GM23338 (cell line): ENCODE measurements at regions not wholly inside any gene's neighbourhood (a gene's known extent, or its start where the extent isn't known, plus 50 kb on each side); places are given as distances from the start of the nearest gene placed in this dataset.

Experiments used
- EZH2 ChIP-seq: fragments of 200-600 bp; sonication (generic); IDR thresholded peaks from one replicate; pipeline ENCODE4 v1.8.0; 2017; ENCODE audit warnings: antibody characterized with exemption, mild to moderate bottlenecking, low read depth; ENCODE audit not compliant: unreplicated experiment
- EZH2phosphoT487 ChIP-seq: fragments of 200-600 bp; sonication (generic); IDR thresholded peaks from one replicate; pipeline ENCODE4 v1.8.1; 2018; ENCODE audit warnings: antibody characterized with exemption; ENCODE audit not compliant: unreplicated experiment
- JUNB ChIP-seq: IDR thresholded peaks from one replicate; pipeline ENCODE4 v1.6.1; 2016; ENCODE audit warnings: antibody characterized with exemption; ENCODE audit not compliant: unreplicated experiment
- POLR2AphosphoS5 ChIP-seq: IDR thresholded peaks from 2 replicates; pipeline ENCODE4 v1.6.1; 2016; ENCODE audit warnings: antibody characterized with exemption, low read depth
- STAT1 ChIP-seq: IDR thresholded peaks from one replicate; pipeline ENCODE4 v1.6.1; 2016; ENCODE audit warnings: antibody characterized with exemption; ENCODE audit not compliant: unreplicated experiment
- ZNF114 ChIP-seq: fragments of 250-450 bp; sonication (Bioruptor Pico); IDR thresholded peaks from 2 replicates; pipeline ENCODE4 v1.5.0; 2020; ENCODE audit warnings: mild to moderate bottlenecking, moderate library complexity
- ZNF331 ChIP-seq: fragments of 250-450 bp; sonication (Bioruptor Pico); IDR thresholded peaks from 2 replicates; pipeline ENCODE4 v1.5.0; 2020; ENCODE audit warnings: low read depth, mild to moderate bottlenecking, moderate library complexity
- TF ChIP-seq, protein P1 (sequence below), 2 experiments: fragments of 200-600 bp in 1 of 2; sonication (generic) in 1 of 2; conservative IDR thresholded peaks; 2 replicates each; pipeline versions ENCODE4 v1.5.1 to v1.6.1; 2016 to 2017; ENCODE audit warnings: antibody characterized with exemption in 2 of 2, low read depth in 2 of 2, mild to moderate bottlenecking in 2 of 2, moderate library complexity in 1 of 2
- TF ChIP-seq, protein P2 (sequence below): fragments of 250-450 bp; sonication (Bioruptor Pico); IDR thresholded peaks from 2 replicates; pipeline ENCODE4 v1.5.0; 2020; ENCODE audit warnings: mild to moderate bottlenecking, moderate library complexity
- TF ChIP-seq, protein P3 (sequence below): IDR thresholded peaks from 2 replicates; pipeline ENCODE4 v1.6.1; 2016; ENCODE audit warnings: antibody characterized with exemption
- TF ChIP-seq, protein P4 (sequence below): IDR thresholded peaks from one replicate; pipeline ENCODE4 v1.6.1; 2018; ENCODE audit warnings: antibody characterized with exemption; ENCODE audit not compliant: unreplicated experiment

DNA sequence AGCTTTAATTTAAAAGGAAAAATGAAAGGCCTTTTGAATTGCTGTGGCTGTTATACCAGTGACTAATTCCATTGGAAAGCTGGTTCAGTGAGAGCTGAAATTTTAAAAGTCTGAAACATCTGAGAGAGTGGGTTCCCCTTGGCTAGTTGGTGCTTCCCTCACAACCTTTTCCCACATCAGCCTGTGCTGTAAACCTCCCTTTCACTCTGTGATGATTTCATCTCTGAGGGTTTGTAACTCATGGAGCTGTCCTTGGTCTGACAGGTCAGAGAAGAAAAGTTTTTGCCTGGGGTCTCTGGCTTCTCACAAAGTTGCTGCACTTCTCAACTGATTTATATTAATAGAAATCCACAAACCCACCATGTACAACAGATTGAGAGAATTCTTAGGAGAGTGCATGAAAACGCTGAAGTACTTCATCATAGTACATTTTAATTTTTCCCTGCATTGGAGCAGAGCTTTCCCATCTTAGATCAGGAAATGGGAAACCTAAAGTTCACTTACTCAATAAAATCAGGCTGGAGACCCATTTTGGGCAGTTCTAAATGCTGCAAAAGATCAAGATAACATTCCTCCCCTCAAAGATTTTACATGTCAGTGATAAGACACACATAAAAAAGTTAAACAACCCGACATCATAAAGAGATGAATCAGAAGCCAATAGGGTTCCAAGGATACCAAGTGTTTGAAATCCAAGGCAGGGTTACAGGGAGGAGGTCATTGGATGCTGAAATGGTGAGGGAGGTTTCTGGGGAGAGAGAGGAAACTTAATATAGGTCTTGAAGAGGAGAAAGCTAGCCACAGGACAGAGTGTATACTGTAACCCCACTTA, 157.0 kb upstream of the MKLN1 start:
- TF ChIP-seq, protein P1, sequence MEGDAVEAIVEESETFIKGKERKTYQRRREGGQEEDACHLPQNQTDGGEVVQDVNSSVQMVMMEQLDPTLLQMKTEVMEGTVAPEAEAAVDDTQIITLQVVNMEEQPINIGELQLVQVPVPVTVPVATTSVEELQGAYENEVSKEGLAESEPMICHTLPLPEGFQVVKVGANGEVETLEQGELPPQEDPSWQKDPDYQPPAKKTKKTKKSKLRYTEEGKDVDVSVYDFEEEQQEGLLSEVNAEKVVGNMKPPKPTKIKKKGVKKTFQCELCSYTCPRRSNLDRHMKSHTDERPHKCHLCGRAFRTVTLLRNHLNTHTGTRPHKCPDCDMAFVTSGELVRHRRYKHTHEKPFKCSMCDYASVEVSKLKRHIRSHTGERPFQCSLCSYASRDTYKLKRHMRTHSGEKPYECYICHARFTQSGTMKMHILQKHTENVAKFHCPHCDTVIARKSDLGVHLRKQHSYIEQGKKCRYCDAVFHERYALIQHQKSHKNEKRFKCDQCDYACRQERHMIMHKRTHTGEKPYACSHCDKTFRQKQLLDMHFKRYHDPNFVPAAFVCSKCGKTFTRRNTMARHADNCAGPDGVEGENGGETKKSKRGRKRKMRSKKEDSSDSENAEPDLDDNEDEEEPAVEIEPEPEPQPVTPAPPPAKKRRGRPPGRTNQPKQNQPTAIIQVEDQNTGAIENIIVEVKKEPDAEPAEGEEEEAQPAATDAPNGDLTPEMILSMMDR (conservative IDR thresholded peaks at IDR 0.05; ENCODE audit: low read depth in 2 of 2), result no peak
- TF ChIP-seq EZH2, result no peak
- TF ChIP-seq ZNF331 (CRISPR knock-in tag), result no peak
- no peak for TF ChIP-seq POLR2AphosphoS5
- TF ChIP-seq, protein P2, sequence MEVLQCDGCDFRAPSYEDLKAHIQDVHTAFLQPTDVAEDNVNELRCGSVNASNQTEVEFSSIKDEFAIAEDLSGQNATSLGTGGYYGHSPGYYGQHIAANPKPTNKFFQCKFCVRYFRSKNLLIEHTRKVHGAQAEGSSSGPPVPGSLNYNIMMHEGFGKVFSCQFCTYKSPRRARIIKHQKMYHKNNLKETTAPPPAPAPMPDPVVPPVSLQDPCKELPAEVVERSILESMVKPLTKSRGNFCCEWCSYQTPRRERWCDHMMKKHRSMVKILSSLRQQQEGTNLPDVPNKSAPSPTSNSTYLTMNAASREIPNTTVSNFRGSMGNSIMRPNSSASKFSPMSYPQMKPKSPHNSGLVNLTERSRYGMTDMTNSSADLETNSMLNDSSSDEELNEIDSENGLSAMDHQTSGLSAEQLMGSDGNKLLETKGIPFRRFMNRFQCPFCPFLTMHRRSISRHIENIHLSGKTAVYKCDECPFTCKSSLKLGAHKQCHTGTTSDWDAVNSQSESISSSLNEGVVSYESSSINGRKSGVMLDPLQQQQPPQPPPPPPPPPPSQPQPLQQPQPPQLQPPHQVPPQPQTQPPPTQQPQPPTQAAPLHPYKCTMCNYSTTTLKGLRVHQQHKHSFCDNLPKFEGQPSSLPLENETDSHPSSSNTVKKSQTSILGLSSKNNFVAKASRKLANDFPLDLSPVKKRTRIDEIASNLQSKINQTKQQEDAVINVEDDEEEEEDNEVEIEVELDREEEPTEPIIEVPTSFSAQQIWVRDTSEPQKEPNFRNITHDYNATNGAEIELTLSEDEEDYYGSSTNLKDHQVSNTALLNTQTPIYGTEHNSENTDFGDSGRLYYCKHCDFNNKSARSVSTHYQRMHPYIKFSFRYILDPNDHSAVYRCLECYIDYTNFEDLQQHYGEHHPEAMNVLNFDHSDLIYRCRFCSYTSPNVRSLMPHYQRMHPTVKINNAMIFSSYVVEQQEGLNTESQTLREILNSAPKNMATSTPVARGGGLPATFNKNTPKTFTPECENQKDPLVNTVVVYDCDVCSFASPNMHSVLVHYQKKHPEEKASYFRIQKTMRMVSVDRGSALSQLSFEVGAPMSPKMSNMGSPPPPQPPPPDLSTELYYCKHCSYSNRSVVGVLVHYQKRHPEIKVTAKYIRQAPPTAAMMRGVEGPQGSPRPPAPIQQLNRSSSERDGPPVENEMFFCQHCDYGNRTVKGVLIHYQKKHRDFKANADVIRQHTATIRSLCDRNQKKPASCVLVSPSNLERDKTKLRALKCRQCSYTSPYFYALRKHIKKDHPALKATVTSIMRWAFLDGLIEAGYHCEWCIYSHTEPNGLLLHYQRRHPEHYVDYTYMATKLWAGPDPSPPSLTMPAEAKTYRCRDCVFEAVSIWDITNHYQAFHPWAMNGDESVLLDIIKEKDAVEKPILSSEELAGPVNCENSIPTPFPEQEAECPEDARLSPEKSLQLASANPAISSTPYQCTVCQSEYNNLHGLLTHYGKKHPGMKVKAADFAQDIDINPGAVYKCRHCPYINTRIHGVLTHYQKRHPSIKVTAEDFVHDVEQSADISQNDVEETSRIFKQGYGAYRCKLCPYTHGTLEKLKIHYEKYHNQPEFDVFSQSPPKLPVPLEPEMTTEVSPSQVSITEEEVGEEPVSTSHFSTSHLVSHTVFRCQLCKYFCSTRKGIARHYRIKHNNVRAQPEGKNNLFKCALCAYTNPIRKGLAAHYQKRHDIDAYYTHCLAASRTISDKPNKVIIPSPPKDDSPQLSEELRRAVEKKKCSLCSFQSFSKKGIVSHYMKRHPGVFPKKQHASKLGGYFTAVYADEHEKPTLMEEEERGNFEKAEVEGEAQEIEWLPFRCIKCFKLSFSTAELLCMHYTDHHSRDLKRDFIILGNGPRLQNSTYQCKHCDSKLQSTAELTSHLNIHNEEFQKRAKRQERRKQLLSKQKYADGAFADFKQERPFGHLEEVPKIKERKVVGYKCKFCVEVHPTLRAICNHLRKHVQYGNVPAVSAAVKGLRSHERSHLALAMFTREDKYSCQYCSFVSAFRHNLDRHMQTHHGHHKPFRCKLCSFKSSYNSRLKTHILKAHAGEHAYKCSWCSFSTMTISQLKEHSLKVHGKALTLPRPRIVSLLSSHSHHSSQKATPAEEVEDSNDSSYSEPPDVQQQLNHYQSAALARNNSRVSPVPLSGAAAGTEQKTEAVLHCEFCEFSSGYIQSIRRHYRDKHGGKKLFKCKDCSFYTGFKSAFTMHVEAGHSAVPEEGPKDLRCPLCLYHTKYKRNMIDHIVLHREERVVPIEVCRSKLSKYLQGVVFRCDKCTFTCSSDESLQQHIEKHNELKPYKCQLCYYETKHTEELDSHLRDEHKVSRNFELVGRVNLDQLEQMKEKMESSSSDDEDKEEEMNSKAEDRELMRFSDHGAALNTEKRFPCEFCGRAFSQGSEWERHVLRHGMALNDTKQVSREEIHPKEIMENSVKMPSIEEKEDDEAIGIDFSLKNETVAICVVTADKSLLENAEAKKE (CRISPR knock-in tag), result no peak
- TF ChIP-seq, protein P3, sequence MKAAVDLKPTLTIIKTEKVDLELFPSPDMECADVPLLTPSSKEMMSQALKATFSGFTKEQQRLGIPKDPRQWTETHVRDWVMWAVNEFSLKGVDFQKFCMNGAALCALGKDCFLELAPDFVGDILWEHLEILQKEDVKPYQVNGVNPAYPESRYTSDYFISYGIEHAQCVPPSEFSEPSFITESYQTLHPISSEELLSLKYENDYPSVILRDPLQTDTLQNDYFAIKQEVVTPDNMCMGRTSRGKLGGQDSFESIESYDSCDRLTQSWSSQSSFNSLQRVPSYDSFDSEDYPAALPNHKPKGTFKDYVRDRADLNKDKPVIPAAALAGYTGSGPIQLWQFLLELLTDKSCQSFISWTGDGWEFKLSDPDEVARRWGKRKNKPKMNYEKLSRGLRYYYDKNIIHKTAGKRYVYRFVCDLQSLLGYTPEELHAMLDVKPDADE, result no peak
- TF ChIP-seq JUNB, result no peak
- TF ChIP-seq EZH2phosphoT487, result no peak
- TF ChIP-seq, protein P4, sequence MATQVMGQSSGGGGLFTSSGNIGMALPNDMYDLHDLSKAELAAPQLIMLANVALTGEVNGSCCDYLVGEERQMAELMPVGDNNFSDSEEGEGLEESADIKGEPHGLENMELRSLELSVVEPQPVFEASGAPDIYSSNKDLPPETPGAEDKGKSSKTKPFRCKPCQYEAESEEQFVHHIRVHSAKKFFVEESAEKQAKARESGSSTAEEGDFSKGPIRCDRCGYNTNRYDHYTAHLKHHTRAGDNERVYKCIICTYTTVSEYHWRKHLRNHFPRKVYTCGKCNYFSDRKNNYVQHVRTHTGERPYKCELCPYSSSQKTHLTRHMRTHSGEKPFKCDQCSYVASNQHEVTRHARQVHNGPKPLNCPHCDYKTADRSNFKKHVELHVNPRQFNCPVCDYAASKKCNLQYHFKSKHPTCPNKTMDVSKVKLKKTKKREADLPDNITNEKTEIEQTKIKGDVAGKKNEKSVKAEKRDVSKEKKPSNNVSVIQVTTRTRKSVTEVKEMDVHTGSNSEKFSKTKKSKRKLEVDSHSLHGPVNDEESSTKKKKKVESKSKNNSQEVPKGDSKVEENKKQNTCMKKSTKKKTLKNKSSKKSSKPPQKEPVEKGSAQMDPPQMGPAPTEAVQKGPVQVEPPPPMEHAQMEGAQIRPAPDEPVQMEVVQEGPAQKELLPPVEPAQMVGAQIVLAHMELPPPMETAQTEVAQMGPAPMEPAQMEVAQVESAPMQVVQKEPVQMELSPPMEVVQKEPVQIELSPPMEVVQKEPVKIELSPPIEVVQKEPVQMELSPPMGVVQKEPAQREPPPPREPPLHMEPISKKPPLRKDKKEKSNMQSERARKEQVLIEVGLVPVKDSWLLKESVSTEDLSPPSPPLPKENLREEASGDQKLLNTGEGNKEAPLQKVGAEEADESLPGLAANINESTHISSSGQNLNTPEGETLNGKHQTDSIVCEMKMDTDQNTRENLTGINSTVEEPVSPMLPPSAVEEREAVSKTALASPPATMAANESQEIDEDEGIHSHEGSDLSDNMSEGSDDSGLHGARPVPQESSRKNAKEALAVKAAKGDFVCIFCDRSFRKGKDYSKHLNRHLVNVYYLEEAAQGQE, result peak; percentile 70
- no peak for TF ChIP-seq STAT1
- no peak for TF ChIP-seq ZNF114 (CRISPR knock-in tag)
